ENCODE measurements at regions not wholly inside any gene's neighbourhood (a gene's known extent, or its start where the extent isn't known, plus 50 kb on each side); places are given as distances from the start of the nearest gene placed in this dataset.

GRCh38 chr2:118616432-118616831 is 231.0 kb downstream of the EN1 start:
- CTCF ChIA-PET: no interaction called here
- BruUV-seq (replicated peaks): no TSS peak
- TF ChIP-seq CTCF (conservative IDR thresholded peaks at IDR 0.05; ENCODE audit: low read depth, low read length) (no peak), EZH2 (IDR thresholded peaks at IDR 0.05; ENCODE audit: borderline replicate concordance, low read depth, low read length, poor library complexity, severe bottlenecking) (no peak)
- H3K27ac ChIP-seq (ENCODE audit: low read depth, low read length, poor library complexity, severe bottlenecking): no peak overlapping the region
- no peak for DNase-seq (ENCODE audit: low spot score)
- H3K27me3 ChIP-seq (replicated peaks; ENCODE audit: insufficient read depth, low read depth, low read length, poor library complexity): peaks cover 8% of the 10 kb centered on the region
- intact Hi-C loops (cut with micrococcal nuclease; ENCODE audit: unreplicated experiment): no loop called here
- H3K4me1 ChIP-seq (ENCODE audit: insufficient read depth, low read length, poor library complexity, severe bottlenecking): no peaks in the 10 kb centered on the region
- H3K4me3 ChIP-seq (ENCODE audit: low read depth, low read length, poor library complexity, severe bottlenecking): no peak overlapping the region
- H3K9me3 ChIP-seq (ENCODE audit: low read depth, low read length, poor library complexity, severe bottlenecking): no peaks in the 10 kb centered on the region
- POLR2A ChIA-PET (ENCODE audit: low non-redundant PET): no interaction called here
- no peaks in the 10 kb centered on the region for H3K36me3 ChIP-seq (ENCODE audit: insufficient read depth, low read length, poor library complexity, severe bottlenecking)

- intact Hi-C loops (cut with micrococcal nuclease; ENCODE audit: unreplicated experiment): no loop called here
- POLR2A ChIA-PET (ENCODE audit: low non-redundant PET): no interaction called here
- DNase-seq (ENCODE audit: low spot score): no peak
- no peak for TF ChIP-seq EZH2 (IDR thresholded peaks at IDR 0.05; ENCODE audit: borderline replicate concordance, low read depth, low read length, poor library complexity, severe bottlenecking)
- no peak for TF ChIP-seq CTCF (conservative IDR thresholded peaks at IDR 0.05; ENCODE audit: low read depth, low read length)
- CTCF ChIA-PET: no interaction called here
- Histone ChIP-seq H3K9me3 (ENCODE audit: low read depth, low read length, poor library complexity, severe bottlenecking) (no peaks in the 10 kb centered on the region), H3K4me1 (ENCODE audit: insufficient read depth, low read length, poor library complexity, severe bottlenecking) (no peaks in the 10 kb centered on the region), H3K27me3 (replicated peaks; ENCODE audit: insufficient read depth, low read depth, low read length, poor library complexity) (peaks cover 8% of the 10 kb centered on the region), H3K4me3 (ENCODE audit: low read depth, low read length, poor library complexity, severe bottlenecking) (no peak overlapping the region), H3K36me3 (ENCODE audit: insufficient read depth, low read length, poor library complexity, severe bottlenecking) (no peaks in the 10 kb centered on the region), H3K27ac (ENCODE audit: low read depth, low read length, poor library complexity, severe bottlenecking) (no peak overlapping the region)
- BruUV-seq (replicated peaks): no TSS peak
Measured at GRCh38 chr2:118614841-118615271, 232.6 kb downstream of the EN1 start.

- Histone ChIP-seq H3K36me3 (ENCODE audit: insufficient read depth, low read length, poor library complexity, severe bottlenecking) (no peaks in the 10 kb centered on the region), H3K27ac (ENCODE audit: low read depth, low read length, poor library complexity, severe bottlenecking) (no peak overlapping the region), H3K9me3 (ENCODE audit: low read depth, low read length, poor library complexity, severe bottlenecking) (no peaks in the 10 kb centered on the region), H3K4me3 (ENCODE audit: low read depth, low read length, poor library complexity, severe bottlenecking) (no peak overlapping the region), H3K27me3 (replicated peaks; ENCODE audit: insufficient read depth, low read depth, low read length, poor library complexity) (peaks cover 8% of the 10 kb centered on the region), H3K4me1 (ENCODE audit: insufficient read depth, low read length, poor library complexity, severe bottlenecking) (no peaks in the 10 kb centered on the region)
- BruUV-seq (replicated peaks): no TSS peak
- CTCF ChIA-PET: no interaction called here
- intact Hi-C loops (cut with micrococcal nuclease; ENCODE audit: unreplicated experiment): no loop called here
- DNase-seq (ENCODE audit: low spot score): no peak
- POLR2A ChIA-PET (ENCODE audit: low non-redundant PET): no interaction called here
- TF ChIP-seq CTCF (conservative IDR thresholded peaks at IDR 0.05; ENCODE audit: low read depth, low read length) (no peak), EZH2 (IDR thresholded peaks at IDR 0.05; ENCODE audit: borderline replicate concordance, low read depth, low read length, poor library complexity, severe bottlenecking) (no peak)
Measured at GRCh38 chr2:118613737-118614136, 233.7 kb downstream of the EN1 start.

Measured in A673 (cell line).